GM19240 (cell line): ENCODE measurements at regions not wholly inside any gene's neighbourhood (a gene's known extent, or its start where the extent isn't known, plus 50 kb on each side); places are given as distances from the start of the nearest gene placed in this dataset.

Experiments
- DNase-seq: peaks from one replicate; pipeline ENCODE4 v3.0.0; 2011; ENCODE audit warnings: low spot score; ENCODE audit not compliant: insufficient read length

DNA sequence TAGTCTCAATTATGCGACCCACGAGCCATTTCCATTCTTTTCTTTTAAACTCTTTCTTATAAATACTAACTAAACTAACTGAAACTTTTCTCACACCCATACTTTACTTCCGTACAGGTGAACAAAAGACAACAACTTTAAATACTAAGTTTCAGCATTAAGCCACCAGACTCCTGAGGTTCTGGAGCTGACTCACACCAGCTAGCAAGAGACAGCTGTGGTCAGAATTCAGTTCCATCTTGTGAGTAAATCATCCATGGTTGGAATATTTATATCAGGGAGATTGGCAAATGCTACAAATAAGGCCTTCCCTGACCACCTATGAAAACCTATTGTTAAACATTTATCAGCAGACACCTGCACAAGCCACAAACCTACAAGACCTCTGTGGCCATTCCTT lies 897.0 kb downstream of the EFNB2 start:
- no peak for DNase-seq

DNA sequence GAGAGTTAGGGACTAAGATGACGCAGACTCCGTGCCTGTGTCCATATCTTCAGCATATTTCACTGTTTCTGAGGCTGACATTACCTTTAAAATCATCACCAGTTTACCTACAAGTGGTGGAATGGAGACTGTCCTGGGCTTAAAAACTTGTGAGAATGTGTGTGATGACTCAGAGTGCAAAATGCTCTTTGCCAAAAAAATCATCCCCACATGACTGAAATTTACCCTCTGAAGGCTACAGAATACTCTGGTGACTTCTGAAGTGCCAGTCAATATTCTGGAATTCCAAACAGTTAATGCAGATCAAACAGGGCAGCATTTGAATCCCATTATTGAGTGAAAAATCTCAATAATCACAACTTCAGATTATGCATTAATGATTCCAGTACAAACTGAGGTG lies 901.4 kb downstream of the EFNB2 start:
- DNase-seq, result no peak

DNA sequence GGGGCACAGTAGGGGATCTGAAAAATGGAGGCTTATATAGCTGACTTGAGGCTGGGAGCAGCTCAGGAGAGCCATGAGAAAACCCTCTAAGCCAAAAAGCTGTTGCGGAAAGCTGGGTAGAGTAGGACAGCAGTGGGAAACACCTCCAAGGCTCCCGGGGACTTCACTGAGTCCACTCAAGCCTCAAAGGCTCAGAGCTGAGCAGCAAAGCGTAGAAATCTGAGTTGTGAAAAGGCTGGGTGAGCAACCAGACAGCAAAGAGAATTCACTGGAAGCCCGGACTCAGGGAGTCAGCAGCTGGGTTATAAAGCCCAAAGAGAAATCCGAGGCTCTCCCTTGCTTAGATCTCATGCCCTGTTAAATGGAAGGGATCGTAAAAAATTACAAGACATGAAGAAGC lies 905.0 kb downstream of the EFNB2 start:
- no peak for DNase-seq

DNA sequence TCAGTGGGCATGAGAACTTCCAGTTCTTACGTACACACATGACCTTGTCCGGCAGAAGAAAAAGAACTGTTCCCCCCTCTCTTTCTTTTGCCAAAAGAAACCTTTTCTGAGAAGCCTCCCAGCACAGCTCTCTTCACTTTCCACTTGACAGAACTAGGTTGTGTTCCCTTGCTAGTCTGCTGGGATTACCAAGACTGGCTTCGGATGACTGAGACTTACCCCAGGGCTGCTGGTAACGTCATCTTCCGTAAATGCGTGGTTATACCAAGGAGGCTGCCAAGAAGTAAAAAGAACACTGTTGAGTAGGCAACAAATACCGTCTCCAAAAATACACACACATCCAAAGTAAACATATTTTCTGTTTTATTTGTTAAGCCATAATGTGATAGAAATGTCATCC lies 908.2 kb downstream of the EFNB2 start:
- DNase-seq, result no peak

DNA sequence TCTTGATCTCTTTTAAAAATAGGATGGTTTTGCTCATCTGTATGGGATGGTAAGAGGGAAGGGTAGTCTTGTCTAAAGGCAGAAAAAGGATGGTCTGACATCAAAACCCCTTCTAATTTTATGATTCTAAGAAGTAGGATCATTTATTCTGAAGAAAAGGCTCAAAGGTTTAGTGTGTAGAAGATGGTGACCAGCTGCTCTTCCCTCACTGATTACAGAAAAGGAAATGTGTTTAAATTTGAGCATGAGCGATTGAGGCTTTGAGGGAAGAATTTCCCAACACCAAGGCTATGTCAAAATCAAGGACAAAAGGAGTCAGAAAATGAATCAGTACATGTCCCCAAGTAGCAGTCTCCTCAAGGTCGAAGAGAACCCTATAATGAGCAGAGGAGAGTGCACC lies 909.8 kb downstream of the EFNB2 start:
- no peak for DNase-seq

DNA sequence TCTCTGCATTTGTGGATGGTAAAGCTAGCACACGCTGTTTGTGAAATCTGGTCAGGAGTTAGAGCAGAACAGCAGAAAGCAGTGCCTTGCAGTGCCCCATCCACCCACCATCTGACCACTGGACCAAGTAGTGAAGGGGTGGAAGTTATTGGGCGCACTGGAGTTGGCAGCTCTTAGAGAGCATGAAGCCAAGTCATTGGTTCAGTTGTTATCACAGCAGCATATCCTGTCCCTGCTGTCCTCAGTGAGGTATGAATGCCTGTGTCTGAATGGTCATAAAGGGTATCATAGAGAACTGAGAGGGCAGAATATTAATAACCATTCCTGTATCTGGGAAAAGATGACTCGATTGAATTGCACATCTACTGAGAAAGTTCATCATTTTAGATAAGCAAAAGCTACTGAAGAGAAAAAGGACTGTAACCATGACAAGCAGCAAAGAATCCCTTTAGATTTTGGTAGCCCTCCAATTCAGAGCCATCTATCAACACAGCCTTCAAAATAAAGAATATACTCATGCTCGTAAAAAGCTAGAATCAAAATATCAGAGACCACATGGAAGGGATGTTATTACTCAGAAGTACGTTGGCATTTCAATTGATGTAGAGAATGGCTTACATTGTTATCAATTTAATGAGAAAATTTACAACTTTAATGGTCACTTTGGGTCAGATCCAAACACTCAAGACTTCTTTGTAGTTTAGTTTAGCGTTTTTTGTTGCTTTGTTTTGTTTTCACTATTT lies 919.0 kb downstream of the EFNB2 start:
- no peak for DNase-seq

DNA sequence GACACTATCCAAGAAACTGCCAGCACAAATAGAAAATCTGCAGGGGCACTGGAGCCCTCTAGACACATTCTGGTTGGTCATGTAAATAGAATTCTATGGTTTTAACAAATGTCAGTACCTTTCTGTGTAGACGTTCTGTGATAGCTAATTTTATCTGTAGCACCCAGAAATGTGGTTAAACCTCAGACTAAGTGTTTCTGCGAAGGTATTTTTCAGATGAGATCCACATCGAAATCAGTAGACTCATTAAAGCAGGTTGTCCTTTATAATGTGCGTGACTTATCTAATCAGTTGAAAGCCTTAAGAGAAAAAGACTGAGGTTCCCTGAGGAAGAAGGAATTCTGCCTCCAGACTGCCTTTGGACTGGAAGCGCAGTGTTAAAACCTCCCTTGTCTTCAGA lies 922.9 kb downstream of the EFNB2 start:
- DNase-seq, result no peak

DNA sequence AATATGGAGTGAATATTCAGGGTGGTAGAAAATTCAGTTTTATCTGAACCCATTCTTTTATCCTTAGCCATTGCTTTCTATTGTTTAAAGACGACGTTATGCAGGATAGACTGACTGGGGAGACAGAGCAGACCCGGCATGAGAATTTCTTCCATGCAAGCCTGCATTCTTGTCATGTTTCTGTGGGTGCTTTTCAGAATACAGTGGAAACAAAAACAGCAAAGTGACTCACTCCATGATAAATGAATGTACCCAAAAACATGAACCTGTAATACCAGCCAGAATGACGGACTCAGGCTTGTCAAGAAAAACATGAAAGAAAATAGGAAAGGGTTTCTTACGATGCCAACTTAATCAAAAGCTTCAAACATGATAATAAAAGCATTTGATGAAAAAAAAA lies 924.0 kb downstream of the EFNB2 start:
- no peak for DNase-seq

DNA sequence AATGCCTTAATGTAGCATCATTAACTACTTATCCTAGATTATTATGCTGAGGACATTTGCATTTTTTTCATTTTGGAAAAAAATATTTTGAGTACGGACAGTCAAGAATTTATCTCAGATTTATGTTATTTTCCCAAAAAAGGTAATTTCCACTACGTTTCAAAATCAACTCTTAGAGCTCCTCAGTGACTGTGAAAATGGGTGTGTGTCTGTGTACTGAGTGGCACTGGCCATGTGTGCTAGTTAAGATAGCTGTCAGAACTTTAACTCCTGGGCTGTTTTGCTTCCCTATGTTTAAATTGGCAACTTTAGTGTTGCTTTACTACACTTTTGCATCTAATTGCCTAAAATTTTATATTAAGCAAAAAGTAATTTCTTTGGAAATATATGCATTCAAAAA lies 927.4 kb downstream of the EFNB2 start:
- DNase-seq, result no peak

DNA sequence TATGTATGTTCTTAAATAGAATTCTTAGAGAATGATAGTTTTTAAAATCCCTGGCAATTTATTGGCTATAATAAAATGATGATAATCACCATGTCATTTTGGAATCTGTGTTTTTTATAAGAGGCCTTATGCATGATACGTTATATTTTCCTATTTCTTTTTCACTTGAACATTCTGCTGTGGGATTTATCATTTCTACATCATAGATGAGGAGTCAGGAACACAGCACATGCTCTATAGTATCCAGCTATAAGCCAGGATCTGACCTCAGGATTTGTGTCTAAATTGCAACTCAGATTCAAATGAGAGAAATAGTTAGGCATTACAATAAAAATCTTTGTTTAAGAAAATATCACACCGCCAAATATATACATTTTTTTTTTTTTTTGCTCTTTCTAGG lies 928.0 kb downstream of the EFNB2 start:
- DNase-seq, result no peak

DNA sequence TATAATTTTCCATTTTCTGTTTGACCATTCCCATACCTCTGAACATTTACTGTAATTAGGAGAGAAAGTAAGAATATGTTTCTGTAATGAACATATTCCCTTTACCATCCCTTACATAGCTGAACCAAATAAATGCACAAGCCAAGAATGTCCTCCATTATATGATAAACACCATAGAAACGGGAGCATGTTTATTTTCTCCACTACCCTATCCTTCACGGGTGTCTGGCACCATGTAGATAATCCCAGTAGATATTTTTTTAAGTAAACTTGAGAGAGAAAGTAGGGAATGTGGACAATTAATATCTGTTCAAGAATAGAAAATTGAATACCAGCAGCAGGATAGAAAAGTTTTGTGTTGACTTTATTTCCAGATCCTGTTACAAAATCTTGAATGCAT lies 928.4 kb downstream of the EFNB2 start:
- no peak for DNase-seq

DNA sequence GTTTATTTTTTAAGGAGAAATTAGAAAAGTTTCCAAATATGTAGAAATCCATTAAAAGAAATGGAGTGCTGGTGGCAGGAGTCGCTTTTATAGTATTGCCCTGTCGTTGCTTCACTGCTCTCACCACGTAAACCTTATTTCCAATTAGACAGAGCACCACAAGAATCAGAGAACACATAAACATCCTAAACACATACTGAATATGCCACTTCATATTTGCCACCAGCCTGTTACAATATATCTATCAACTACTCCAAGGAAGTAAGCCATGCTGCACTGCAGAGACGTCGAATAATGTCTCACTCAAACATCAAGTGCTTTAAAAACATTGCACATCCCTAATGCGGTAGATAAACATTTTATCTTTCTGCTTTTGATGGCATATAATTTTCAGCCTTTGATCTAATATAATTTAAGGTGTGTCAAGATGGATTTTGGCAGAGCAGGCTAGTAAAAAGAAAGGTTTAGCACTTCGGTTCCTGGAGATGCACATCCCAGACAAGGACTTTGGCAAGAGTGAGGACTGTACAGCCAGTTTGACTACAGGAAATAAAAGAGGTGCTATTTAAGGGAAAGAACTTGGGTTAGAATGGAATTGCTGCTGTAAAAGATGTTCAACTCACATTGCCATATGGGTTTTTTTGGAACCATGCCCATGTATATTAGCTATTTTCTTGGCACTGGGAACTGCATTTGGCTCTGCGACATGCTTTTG lies 932.3 kb downstream of the EFNB2 start:
- no peak for DNase-seq

DNA sequence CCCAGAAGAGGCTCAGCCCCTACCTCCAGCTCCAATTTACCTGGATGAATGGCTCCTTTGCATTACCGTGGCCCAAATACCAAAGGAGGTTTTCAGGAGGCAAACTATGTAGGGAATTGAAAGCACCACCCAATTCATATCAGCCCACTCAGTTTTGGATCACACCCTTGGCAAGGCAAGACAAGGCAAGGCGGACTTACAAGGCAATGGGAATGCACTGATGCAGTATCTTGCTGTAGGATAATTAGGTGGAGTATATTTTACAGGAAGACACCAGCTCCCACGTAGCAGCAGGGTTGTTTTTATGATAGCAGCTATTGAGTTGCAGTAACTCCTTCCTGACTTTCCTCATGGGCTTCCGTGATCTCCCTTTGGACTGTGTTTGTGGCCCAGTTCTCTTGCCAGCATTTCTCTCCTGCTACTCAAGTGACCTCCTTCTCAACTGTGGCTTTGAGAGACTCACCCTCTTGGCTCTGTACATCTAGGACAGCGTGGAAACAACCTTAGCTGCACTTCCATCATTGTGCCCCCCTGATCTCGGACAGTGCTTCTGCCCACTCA lies 935.9 kb downstream of the EFNB2 start:
- DNase-seq, result no peak

DNA sequence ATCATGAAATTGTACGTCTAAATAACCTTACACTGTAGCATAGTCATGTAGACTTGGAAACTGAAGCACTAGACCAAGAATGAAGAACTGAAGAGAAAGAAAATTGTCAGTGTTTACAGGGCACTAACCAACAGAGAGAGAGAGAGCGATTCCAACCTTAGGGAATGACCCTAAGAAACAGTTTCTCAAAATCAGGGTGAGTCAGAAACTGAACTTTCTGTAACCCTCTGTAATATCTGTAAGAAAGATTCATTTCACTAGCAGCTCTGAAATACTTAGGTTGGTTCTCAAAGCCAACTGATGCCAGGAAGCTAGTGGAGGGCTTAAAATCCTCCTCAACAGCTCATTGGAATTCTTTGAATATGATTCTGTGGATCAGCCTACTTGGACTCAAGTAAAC lies 936.9 kb downstream of the EFNB2 start:
- DNase-seq, result no peak

DNA sequence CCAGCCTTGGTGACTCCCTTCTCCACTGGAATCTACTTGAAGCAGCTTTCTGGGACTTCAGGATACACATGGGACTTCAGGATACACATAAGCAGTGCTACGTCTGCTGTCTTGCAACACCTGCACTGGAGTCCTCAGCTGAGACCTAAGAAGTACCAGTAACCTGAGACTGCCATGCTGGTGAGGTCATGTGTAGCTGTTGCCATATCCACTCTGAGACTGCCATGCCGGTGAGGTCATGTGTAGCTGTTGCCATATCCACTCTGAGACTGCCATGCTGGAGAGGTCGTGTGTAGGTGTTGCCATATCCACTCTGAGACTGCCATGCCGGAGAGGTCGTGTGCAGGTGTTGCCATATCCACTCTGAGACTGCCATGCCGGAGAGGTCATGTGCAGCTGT lies 937.9 kb downstream of the EFNB2 start:
- no peak for DNase-seq

DNA sequence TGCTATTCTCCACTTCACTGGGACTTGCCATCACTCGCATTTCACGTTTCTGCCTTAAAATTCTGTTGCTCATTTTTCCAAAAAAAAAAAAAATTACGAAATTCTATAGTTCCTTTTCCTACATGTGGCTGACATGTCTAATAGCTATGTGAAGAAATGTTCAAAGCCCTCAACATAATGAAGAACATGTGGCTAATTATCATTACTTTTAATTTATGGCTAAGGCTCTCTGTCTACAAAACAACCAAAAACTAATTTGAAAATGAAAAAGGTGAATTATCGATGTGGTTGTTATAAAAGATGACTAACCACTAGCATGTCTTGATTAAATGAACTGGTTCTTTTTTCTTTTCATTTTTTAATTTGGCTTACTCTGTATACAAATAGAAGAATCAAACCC lies 940.0 kb downstream of the EFNB2 start:
- no peak for DNase-seq

DNA sequence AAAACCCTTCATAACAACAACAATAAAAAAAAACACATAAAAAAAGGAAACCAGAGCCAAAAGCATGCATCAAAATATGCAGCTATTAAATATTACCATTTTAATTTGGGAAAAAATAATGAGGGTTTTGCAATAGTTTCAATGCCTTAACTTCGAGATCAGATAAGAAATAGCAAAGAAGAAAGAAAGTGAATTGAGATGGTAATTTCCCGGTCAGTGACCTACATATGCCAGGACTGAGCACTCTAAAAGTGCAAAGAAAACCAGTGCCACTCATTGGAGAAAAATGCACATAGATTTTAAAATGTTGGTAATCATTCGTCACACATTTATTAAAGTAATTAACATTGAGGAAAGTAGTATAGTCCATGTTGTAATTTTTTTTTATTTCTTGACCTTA lies 944.2 kb downstream of the EFNB2 start:
- DNase-seq, result no peak

DNA sequence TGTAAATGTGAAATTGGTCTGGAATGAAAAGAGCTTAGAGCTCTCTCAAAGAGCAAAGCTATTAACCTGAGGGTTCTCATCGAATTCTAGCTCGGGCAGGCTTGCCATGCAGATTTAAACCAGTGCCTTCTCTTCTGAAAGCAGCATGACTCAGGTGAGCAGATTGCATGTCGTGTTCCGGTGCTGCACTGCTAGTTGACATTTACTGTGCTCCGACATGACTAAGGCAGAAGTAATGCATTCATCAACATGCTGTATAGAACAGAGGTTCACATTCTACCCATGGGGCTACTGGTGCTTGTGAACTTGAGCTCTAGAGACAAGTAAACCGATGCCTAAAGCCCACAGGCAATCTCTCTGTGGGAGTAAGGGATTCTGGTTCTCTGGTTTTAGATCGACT lies 947.7 kb downstream of the EFNB2 start:
- no peak for DNase-seq

DNA sequence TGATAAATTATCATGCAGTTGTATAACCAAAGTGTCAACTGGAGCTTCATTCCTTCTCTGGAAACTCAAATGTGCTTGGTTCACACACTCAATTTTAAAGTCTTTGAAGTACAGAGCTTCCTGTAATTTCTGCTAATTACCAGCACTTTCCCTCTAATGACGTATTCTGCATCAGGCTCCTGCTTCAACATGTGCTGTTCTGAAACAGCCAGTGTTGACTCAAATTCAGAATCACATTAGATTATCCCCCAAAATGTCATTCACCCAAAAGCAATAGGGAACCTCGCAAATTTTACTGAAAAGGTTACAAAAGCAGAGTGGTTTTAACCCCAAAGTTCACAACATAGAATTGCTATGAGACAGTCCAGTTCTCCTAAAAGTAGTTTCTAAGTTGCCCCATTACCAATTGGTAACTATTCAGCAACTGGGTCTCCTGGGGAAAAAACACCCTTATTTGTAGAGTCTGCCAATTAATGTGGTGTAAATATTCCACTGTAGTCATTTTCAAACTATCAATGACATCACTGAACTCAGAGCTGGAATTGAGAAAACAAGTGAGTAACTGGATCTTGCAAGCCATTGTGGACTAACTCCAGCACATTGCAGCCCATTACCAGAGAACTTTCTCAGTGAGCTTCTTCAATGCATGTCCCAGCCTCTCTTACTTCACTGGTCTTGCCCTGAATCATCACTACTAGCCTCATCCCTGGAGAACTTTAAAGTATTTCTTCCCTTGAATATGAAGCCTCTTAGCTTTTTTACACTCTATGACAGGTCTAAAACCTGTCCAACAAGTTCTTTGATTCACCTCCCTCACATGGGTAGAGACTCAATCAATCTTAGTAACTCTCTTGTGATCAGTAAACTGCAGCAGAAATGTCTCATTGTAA lies 955.4 kb downstream of the EFNB2 start:
- no peak for DNase-seq

DNA sequence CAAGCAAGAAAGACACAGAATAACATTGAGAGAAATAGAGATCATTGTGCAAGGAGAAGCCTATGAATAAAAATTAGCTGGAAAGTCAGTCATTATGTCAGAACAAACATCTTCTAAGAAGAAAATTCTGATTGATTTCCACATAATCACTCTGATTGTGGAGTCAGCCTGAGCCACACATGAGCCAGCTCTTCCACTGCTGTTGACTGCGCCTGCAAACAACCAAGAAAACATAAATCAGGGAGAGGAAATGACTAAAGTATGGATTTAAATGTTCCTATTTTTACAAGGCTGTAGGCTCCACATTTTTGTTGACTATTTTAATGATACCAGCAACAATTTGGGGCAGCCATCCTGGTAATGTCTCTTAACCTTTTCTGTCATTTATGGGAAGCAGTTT lies 962.3 kb downstream of the EFNB2 start:
- no peak for DNase-seq

DNA sequence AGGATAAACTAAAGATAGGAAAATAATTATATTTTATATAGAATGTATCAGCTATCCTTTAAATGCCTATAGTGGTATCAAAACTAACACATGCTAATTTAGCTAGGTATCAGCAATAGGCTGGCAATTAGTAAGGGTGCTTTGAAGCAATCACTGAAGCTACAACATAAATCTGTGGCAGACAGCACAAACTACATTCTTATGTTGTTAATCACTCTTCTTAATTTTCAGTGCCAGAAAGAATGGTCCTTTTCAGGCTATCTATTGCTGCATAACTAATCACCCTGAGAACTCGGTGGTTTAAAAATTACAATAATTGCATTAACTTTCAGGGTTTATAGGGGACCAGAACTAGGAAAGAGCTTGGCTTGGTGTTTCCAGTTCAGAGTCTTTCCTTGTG lies 963.1 kb downstream of the EFNB2 start:
- no peak for DNase-seq

DNA sequence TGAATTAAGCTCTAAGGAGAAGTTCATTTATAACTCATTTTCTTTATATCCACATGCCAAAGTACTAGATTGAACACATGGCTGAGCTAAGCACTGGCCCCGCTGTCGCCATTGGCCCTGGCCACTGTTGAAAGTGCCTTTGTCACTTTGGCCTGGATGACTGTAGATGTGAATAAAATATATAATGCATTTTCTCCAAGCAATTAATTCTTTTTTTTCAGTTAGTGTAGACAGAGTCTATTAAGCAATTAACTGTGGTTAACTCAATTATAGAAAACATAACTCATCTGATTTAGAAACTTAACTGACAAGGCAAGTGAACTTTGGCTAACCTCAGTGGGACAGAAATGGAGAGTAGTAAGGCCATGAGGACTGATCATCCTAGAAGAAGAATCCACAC lies 965.6 kb downstream of the EFNB2 start:
- no peak for DNase-seq
